ENCODE measurements at regions not wholly inside any gene's neighbourhood (a gene's known extent, or its start where the extent isn't known, plus 50 kb on each side); places are given as distances from the start of the nearest gene placed in this dataset.
"Not testable (repeated sequence)": the region's sequence is repeated elsewhere in the genome, so short reads cannot be mapped to it uniquely, and the experiment has no call there.

DNA sequence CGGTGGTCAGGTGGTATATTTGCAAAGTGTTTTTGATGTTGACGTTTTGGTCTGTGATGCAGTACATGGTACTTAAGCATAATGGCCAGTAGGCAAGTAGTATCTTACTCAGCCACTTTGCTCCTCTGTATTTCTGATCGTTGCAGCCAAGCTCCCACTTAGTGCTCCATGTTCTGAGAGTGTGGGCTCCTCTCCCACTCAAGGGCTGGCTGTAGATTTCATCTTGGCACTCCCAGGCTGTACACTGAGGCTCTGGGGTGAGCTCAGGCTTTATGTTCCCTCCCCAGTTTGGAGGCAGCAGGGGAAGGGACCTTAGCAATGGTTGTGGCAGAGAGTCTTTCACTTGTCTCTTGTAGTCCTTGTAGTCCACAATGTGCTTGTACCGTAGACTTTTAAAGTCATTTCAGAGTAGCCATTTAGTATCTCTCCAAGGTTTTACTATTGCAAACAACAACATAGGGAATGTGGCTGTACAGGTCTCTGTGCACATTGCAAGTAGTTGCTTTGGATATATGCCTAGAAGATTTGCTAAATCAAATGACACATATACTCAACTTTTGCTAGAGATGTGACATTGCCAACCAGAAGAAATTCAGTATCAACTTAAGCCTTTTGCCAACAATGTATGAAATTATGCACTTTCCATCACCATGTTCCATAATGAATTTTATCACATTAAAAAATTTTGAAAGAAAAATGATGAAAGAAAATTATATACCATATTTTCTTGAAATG is 304.3 kb upstream of the CTNND2 start:
- Mint-ChIP-seq H3K9me3 (peaks cover 50% of the 10 kb centered on the region), H3K4me3 (no peak overlapping the region), H3K36me3 (ENCODE audit: low read depth) (no peaks in the 10 kb centered on the region), H3K4me1 (ENCODE audit: low read depth) (no peaks in the 10 kb centered on the region), H3K27me3 (no peaks in the 10 kb centered on the region), H3K27ac (no peak overlapping the region)
- intact Hi-C loops (cut with micrococcal nuclease), result no loop called here

DNA sequence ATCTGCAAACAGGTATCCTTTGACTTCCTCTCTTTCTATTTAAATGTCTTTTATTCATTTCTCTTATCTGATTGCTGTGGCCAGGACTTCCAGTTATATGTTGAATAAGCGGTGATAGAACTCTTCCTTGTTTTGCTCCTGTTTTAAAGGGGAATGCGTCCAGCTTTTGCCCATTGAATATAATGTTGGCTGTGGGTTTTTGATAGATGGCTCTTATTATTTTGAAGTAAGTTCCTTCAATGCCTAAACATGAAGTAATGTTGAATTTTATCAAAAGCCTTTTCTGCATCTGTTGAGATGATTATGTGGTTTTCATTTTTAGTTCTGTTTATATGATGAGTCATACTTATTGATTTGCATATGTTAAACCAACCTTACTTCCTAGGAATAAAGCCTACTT is 300.5 kb upstream of the CTNND2 start:
- H3K9me3 Mint-ChIP-seq, result peaks cover 38% of the 10 kb centered on the region
- no peak overlapping the region for H3K4me3 Mint-ChIP-seq
- H3K36me3 Mint-ChIP-seq (ENCODE audit: low read depth), result no peaks in the 10 kb centered on the region
- no peaks in the 10 kb centered on the region for H3K27me3 Mint-ChIP-seq
- intact Hi-C loops (cut with micrococcal nuclease), result no loop called here
- no peak overlapping the region for H3K27ac Mint-ChIP-seq
- H3K4me1 Mint-ChIP-seq (ENCODE audit: low read depth), result no peaks in the 10 kb centered on the region

DNA sequence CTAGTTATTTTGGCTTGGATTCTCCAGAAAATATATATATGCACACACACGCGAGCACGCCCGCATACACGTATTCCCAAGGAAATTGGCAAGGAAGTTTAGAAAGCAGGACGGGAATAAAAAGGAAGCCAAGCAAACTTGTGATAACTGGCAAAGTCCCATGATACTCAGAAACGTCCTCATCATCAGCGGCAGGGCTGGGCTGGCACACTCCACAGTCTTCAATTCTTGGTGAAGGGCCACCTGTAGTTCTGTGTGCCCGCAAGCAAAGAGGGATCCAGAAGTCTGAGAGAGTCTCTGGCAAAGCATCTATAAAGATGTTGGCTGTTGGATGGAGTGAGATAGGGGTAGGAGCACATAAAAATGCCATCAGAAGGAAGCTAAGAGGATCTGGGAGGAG is 289.3 kb upstream of the CTNND2 start:
- Mint-ChIP-seq H3K9me3 (peaks cover 30% of the 10 kb centered on the region), H3K4me3 (no peak overlapping the region), H3K27ac (no peak overlapping the region), H3K4me1 (ENCODE audit: low read depth) (no peaks in the 10 kb centered on the region), H3K27me3 (no peaks in the 10 kb centered on the region), H3K36me3 (ENCODE audit: low read depth) (no peaks in the 10 kb centered on the region)
- intact Hi-C loops (cut with micrococcal nuclease), result no loop called here

DNA sequence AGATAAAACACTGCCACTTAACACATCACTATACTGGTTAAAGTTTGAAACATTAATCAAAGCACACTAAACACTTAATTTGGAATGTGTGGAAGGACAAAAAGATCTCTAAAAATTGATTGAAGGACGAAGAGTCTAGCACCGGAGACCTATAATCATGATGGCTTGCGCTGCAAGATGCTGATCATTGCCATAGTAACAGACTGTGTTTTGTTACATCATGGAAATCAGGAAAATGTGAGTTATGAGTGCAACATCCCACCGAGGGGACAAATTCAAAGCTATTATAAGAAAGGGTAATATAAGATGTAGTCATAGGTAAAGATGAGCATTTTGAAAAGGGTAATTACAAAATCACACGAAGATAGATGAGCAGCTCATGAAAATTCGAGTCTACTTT is 278.8 kb upstream of the CTNND2 start:
- H3K4me3 Mint-ChIP-seq, result no peak overlapping the region
- H3K36me3 Mint-ChIP-seq (ENCODE audit: low read depth), result no peaks in the 10 kb centered on the region
- no peaks in the 10 kb centered on the region for H3K9me3 Mint-ChIP-seq
- no peak overlapping the region for H3K27ac Mint-ChIP-seq
- intact Hi-C loops (cut with micrococcal nuclease), result no loop called here
- no peaks in the 10 kb centered on the region for H3K4me1 Mint-ChIP-seq (ENCODE audit: low read depth)
- no peaks in the 10 kb centered on the region for H3K27me3 Mint-ChIP-seq

- Mint-ChIP-seq H3K4me3 (no peak overlapping the region), H3K27me3 (no peaks in the 10 kb centered on the region), H3K9me3 (no peaks in the 10 kb centered on the region), H3K36me3 (ENCODE audit: low read depth) (no peaks in the 10 kb centered on the region), H3K4me1 (ENCODE audit: low read depth) (no peaks in the 10 kb centered on the region), H3K27ac (no peak overlapping the region)
- intact Hi-C loops (cut with micrococcal nuclease), result no loop called here
These were observed 273.6 kb upstream of the CTNND2 start for GRCh38 chr5:12177851-12178250.

DNA sequence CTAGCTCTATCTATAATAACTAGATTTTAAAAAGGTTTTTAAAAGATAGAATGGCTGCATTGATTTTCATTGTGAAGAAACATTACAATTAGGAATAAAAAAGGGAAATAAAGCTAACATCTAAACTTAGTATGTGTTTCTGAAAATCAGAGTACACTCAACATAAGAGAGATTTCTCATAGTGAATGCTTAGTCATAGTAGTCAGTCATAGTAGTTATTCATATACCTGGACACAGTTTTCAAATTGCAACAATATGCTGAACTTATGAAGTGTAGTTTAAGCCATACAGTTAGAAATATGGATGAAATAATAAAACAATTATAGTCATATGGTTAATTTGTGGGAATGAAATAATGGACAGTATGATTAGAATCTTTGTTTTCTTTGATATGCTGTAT is 273.0 kb upstream of the CTNND2 start:
- no peaks in the 10 kb centered on the region for H3K27me3 Mint-ChIP-seq
- H3K9me3 Mint-ChIP-seq, result no peaks in the 10 kb centered on the region
- H3K4me3 Mint-ChIP-seq, result no peak overlapping the region
- intact Hi-C loops (cut with micrococcal nuclease), result no loop called here
- H3K4me1 Mint-ChIP-seq (ENCODE audit: low read depth), result no peaks in the 10 kb centered on the region
- no peaks in the 10 kb centered on the region for H3K36me3 Mint-ChIP-seq (ENCODE audit: low read depth)
- H3K27ac Mint-ChIP-seq, result no peak overlapping the region

GRCh38 chr5:12175914-12176585 is 271.8 kb upstream of the CTNND2 start:
- H3K36me3 Mint-ChIP-seq (ENCODE audit: low read depth), result no peaks in the 10 kb centered on the region
- intact Hi-C loops (cut with micrococcal nuclease), result no loop called here
- H3K4me3 Mint-ChIP-seq, result no peak overlapping the region
- no peaks in the 10 kb centered on the region for H3K27me3 Mint-ChIP-seq
- H3K4me1 Mint-ChIP-seq (ENCODE audit: low read depth), result no peaks in the 10 kb centered on the region
- no peaks in the 10 kb centered on the region for H3K9me3 Mint-ChIP-seq
- H3K27ac Mint-ChIP-seq, result no peak overlapping the region

- no peak overlapping the region for H3K27ac Mint-ChIP-seq
- H3K36me3 Mint-ChIP-seq (ENCODE audit: low read depth), result no peaks in the 10 kb centered on the region
- H3K9me3 Mint-ChIP-seq, result no peaks in the 10 kb centered on the region
- no peak overlapping the region for H3K4me3 Mint-ChIP-seq
- no peaks in the 10 kb centered on the region for H3K4me1 Mint-ChIP-seq (ENCODE audit: low read depth)
- no peaks in the 10 kb centered on the region for H3K27me3 Mint-ChIP-seq
- intact Hi-C loops (cut with micrococcal nuclease), result no loop called here
These were observed 270.5 kb upstream of the CTNND2 start for GRCh38 chr5:12174734-12175133.

- Mint-ChIP-seq H3K4me3 (no peak overlapping the region), H3K36me3 (ENCODE audit: low read depth) (no peaks in the 10 kb centered on the region), H3K4me1 (ENCODE audit: low read depth) (no peaks in the 10 kb centered on the region), H3K27ac (no peak overlapping the region), H3K27me3 (no peaks in the 10 kb centered on the region), H3K9me3 (no peaks in the 10 kb centered on the region)
- intact Hi-C loops (cut with micrococcal nuclease), result no loop called here
These were observed 265.3 kb upstream of the CTNND2 start for GRCh38 chr5:12169536-12169935.

- Mint-ChIP-seq H3K27ac (no peak overlapping the region), H3K4me3 (no peak overlapping the region)
These were observed 258.6 kb upstream of the CTNND2 start for GRCh38 chr5:12162863-12163262.

GRCh38 chr5:12147513-12147912 is 243.3 kb upstream of the CTNND2 start:
- H3K4me1 Mint-ChIP-seq (ENCODE audit: low read depth), result no peaks in the 10 kb centered on the region
- no peaks in the 10 kb centered on the region for H3K36me3 Mint-ChIP-seq (ENCODE audit: low read depth)
- no peak overlapping the region for H3K4me3 Mint-ChIP-seq
- H3K9me3 Mint-ChIP-seq, result peaks cover 32% of the 10 kb centered on the region
- H3K27me3 Mint-ChIP-seq, result no peaks in the 10 kb centered on the region
- intact Hi-C loops (cut with micrococcal nuclease), result no loop called here
- no peak overlapping the region for H3K27ac Mint-ChIP-seq

More at GRCh38 chr5:12162863-12163262, 258.6 kb upstream of the CTNND2 start:
- intact Hi-C loops (cut with micrococcal nuclease), result no loop called here
- Mint-ChIP-seq H3K36me3 (ENCODE audit: low read depth) (no peaks in the 10 kb centered on the region), H3K27me3 (no peaks in the 10 kb centered on the region), H3K4me1 (ENCODE audit: low read depth) (no peaks in the 10 kb centered on the region), H3K9me3 (peaks cover 20% of the 10 kb centered on the region)

DNA sequence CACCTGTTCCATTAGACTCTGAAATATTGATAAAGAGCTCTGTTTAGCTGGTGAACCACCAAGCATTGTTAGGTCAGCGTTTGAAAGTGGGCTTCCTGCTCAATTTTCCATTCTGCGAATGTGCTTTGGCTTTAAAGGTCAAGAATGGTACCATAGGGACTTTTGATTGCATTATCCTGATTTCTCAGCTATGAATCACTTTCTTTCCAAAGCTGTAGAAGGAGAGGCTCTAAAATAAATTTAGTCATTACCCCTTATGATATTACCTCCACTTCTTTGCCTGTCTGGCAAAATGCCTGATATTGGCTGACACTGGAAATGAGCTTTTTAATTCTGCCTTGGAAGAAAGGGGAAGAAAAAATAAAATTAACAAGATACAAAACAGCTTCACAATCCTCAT is 237.2 kb upstream of the CTNND2 start:
- H3K27ac Mint-ChIP-seq, result no peak overlapping the region
- H3K36me3 Mint-ChIP-seq (ENCODE audit: low read depth), result no peaks in the 10 kb centered on the region
- peaks cover 36% of the 10 kb centered on the region for H3K9me3 Mint-ChIP-seq
- intact Hi-C loops (cut with micrococcal nuclease), result no loop called here
- no peaks in the 10 kb centered on the region for H3K4me1 Mint-ChIP-seq (ENCODE audit: low read depth)
- H3K4me3 Mint-ChIP-seq, result no peak overlapping the region
- no peaks in the 10 kb centered on the region for H3K27me3 Mint-ChIP-seq

- Mint-ChIP-seq H3K9me3 (peaks cover 66% of the 10 kb centered on the region), H3K4me3 (no peak overlapping the region)
- intact Hi-C loops (cut with micrococcal nuclease), result no loop called here
These were observed 229.3 kb upstream of the CTNND2 start for GRCh38 chr5:12133520-12133919.

DNA sequence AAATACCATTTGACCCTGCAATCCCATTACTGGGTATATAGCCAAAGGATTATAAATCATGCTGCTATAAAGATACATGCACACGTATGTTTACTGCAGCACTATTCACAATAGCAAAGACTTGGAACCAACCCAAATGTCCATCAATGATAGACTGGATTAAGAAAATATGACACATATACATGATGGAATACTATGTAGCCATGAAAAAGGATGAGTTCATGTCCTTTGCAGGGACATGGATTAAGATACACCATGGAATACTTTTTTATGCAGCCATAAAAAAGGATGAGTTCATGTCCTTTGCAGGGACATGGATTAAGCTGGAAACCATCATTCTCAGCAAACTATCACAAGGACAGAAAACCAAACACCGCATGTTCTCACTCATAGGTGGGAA is 226.8 kb upstream of the CTNND2 start:
- not testable (repeated sequence) for H3K36me3 Mint-ChIP-seq (ENCODE audit: low read depth); H3K4me3 Mint-ChIP-seq; H3K27me3 Mint-ChIP-seq

More at GRCh38 chr5:12133520-12133919, 229.3 kb upstream of the CTNND2 start:
- Mint-ChIP-seq H3K4me1 (ENCODE audit: low read depth) (no peaks in the 10 kb centered on the region), H3K27me3 (no peaks in the 10 kb centered on the region), H3K36me3 (ENCODE audit: low read depth) (no peaks in the 10 kb centered on the region), H3K27ac (no peak overlapping the region)

GRCh38 chr5:12125895-12126294 is 221.6 kb upstream of the CTNND2 start:
- no peak overlapping the region for H3K4me3 Mint-ChIP-seq
- H3K27me3 Mint-ChIP-seq, result no peaks in the 10 kb centered on the region
- no peak overlapping the region for H3K27ac Mint-ChIP-seq
- H3K4me1 Mint-ChIP-seq (ENCODE audit: low read depth), result no peaks in the 10 kb centered on the region
- intact Hi-C loops (cut with micrococcal nuclease), result no loop called here
- no peaks in the 10 kb centered on the region for H3K36me3 Mint-ChIP-seq (ENCODE audit: low read depth)
- peaks cover 47% of the 10 kb centered on the region for H3K9me3 Mint-ChIP-seq

More for the DNA sequence above, 226.8 kb upstream of the CTNND2 start:
- H3K9me3 Mint-ChIP-seq, result peaks cover 76% of the 10 kb centered on the region
- H3K27ac Mint-ChIP-seq; H3K4me1 Mint-ChIP-seq (ENCODE audit: low read depth); intact Hi-C loops (cut with micrococcal nuclease): not testable (repeated sequence)
